CD4-positive, alpha-beta T cell (primary cell): ENCODE measurements at regions not wholly inside any gene's neighbourhood (a gene's known extent, or its start where the extent isn't known, plus 50 kb on each side); places are given as distances from the start of the nearest gene placed in this dataset.

Source experiments
- ATAC-seq: fragments of 200-7000 bp; cut with Tn5 transposase; one replicate; pipeline ENCODE4 v1.10.0; 2022; ENCODE audit warnings: mild to moderate bottlenecking; ENCODE audit not compliant: poor library complexity
- CTCF ChIA-PET: fragments of 350-600 bp; sonication (Branson Sonifier 250); formaldehyde crosslinking; loops from one replicate; lab custom pipeline; 2021; ENCODE audit warnings: antibody characterized with exemption, inconsistent platforms; lab: Charles Lee
- POLR2A ChIA-PET: fragments of 350-600 bp; sonication (Branson Sonifier 250); formaldehyde crosslinking; loops from one replicate; lab custom pipeline; 2021; ENCODE audit warnings: antibody characterized with exemption, inconsistent platforms; lab: Charles Lee
- DNase-seq, 14 experiments: peaks; one replicate each; pipeline ENCODE4 v3.0.0-alpha.2; 2013 to 2020; ENCODE audit warnings: mixed read lengths in 2 of 14
- H3K27ac ChIP-seq, 2 donors: one replicate each; pipeline versions ENCODE4 v1.5.1 to v1.7.0; 2013; ENCODE audit warnings: low read length in 2 of 2, low read depth in 1 of 2, mild to moderate bottlenecking in 1 of 2
- H3K27me3 ChIP-seq, 2 experiments: 1 replicate in 1 of 2; 2 replicates in 1 of 2; pipeline versions ENCODE4 v1.6.1 to v1.7.0; 2013; ENCODE audit warnings: low read length in 2 of 2, control low read depth in 1 of 2, mild to moderate bottlenecking in 1 of 2, moderate library complexity in 1 of 2; ENCODE audit not compliant: insufficient read depth in 2 of 2, control insufficient read depth in 1 of 2
- H3K36me3 ChIP-seq: one replicate; pipeline ENCODE4 v1.6.1; 2013; ENCODE audit warnings: low read length, control low read depth; ENCODE audit not compliant: insufficient read depth
- H3K4me1 ChIP-seq: one replicate; pipeline ENCODE4 v1.6.1; 2013; ENCODE audit warnings: low read length, control low read depth; ENCODE audit not compliant: insufficient read depth
- H3K4me3 ChIP-seq: one replicate; pipeline ENCODE4 v1.5.1; 2013; ENCODE audit warnings: mild to moderate bottlenecking, low read length, moderate library complexity
- H3K9me3 ChIP-seq, 2 experiments: 1 replicate in 1 of 2; 2 replicates in 1 of 2; pipeline versions ENCODE4 v1.6.1 to v1.7.0; 2013; ENCODE audit warnings: low read length in 2 of 2, mild to moderate bottlenecking in 2 of 2, control low read depth in 1 of 2, moderate library complexity in 1 of 2; ENCODE audit not compliant: control insufficient read depth in 1 of 2, insufficient read depth in 1 of 2
- H3K27ac Mint-ChIP-seq: one replicate; pipeline ENCODE4 v1.8.0; 2020; ENCODE audit warnings: mixed read lengths
- H3K27me3 Mint-ChIP-seq: one replicate; pipeline ENCODE4 v1.8.0; 2021; ENCODE audit warnings: mixed read lengths
- H3K36me3 Mint-ChIP-seq: one replicate; pipeline ENCODE4 v1.8.0; 2021; ENCODE audit warnings: low read depth, mixed read lengths
- H3K4me1 Mint-ChIP-seq: one replicate; pipeline ENCODE4 v1.8.0; 2021; ENCODE audit warnings: low read depth, mixed read lengths
- H3K4me3 Mint-ChIP-seq: one replicate; pipeline ENCODE4 v1.8.0; 2020; ENCODE audit warnings: mild to moderate bottlenecking, mixed read lengths
- H3K9me3 Mint-ChIP-seq: one replicate; pipeline ENCODE4 v1.8.0; 2020; ENCODE audit warnings: mixed read lengths
- intact Hi-C, 2 experiments: fragments of 100-400 bp; cut with DNase I in 1 of 2; cut with micrococcal nuclease in 1 of 2; formaldehyde crosslinking; loops; one replicate each; pipeline versions ENCODE4 v1.15.1 to v1.9.0; 2023 to 2025; cut with DNase I, micrococcal nuclease
- TF ChIP-seq, protein P1 (sequence below): fragments of 200-600 bp; IDR thresholded peaks from one replicate; pipeline ENCODE4 v1.8.0; 2022; ENCODE audit warnings: antibody characterized with exemption, mild to moderate bottlenecking

DNA sequence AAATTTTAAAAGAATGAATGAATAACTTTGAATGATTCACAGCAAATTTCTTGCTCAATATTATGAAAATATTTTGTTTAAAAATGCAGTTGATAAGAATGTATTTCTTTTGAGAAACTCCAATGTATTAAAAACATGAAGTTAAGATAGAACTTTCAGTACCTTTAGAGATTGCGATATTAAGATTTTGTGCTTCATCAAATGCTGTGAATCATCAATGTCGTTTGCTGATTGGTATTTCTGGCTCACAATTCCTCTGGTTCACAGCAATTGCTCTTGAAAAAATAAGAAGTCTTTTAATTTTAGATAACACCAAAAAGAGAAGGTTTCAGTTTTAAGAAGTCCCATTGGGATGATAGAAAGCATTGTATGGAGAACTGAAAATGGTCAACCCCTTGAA is 228.7 kb downstream of the IKZF2 start:
- ATAC-seq (no peak), DNase-seq (no peak)
- no peaks in the 10 kb centered on the region for H3K36me3 ChIP-seq
- no peak overlapping the region for H3K4me3 Mint-ChIP-seq
- H3K27me3 Mint-ChIP-seq, result no peaks in the 10 kb centered on the region
- H3K9me3 Mint-ChIP-seq, result peaks cover 4% of the 10 kb centered on the region
- H3K27ac Mint-ChIP-seq, result no peak overlapping the region
- no peak overlapping the region for H3K27ac ChIP-seq
- intact Hi-C loops, result no loop called here
- ChIA-PET CTCF (no interaction called here), POLR2A (no interaction called here)
- peaks cover 0 to 4% of the 10 kb centered on the region in 2 experiments for H3K9me3 ChIP-seq
- H3K4me1 ChIP-seq, result no peaks in the 10 kb centered on the region
- H3K36me3 Mint-ChIP-seq, result no peaks in the 10 kb centered on the region
- H3K4me3 ChIP-seq, result no peak overlapping the region
- H3K27me3 ChIP-seq, result no peaks in the 10 kb centered on the region
- TF ChIP-seq, protein P1, sequence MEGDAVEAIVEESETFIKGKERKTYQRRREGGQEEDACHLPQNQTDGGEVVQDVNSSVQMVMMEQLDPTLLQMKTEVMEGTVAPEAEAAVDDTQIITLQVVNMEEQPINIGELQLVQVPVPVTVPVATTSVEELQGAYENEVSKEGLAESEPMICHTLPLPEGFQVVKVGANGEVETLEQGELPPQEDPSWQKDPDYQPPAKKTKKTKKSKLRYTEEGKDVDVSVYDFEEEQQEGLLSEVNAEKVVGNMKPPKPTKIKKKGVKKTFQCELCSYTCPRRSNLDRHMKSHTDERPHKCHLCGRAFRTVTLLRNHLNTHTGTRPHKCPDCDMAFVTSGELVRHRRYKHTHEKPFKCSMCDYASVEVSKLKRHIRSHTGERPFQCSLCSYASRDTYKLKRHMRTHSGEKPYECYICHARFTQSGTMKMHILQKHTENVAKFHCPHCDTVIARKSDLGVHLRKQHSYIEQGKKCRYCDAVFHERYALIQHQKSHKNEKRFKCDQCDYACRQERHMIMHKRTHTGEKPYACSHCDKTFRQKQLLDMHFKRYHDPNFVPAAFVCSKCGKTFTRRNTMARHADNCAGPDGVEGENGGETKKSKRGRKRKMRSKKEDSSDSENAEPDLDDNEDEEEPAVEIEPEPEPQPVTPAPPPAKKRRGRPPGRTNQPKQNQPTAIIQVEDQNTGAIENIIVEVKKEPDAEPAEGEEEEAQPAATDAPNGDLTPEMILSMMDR, result no peak
- no peaks in the 10 kb centered on the region for H3K4me1 Mint-ChIP-seq

DNA sequence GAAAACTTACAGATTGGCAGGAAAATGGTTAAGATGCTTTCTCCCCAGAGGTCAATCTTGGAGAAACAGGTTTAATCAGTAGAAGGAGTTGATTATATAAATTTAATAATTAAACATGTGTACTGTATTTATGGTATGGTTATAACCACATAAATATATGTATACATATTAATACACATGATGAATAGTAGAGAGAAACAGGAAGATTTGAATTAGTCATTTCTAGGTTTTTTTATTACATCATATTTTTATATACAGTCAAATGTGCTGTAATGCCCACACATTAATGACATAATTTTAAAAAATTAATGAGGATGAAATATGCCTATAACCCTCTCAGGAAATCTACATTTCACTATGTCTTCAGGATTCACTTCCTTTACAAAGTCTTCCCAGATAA is 229.7 kb downstream of the IKZF2 start:
- CTCF ChIA-PET, result no interaction called here

GRCh38 chr2:212921061-212921460 is 230.4 kb downstream of the IKZF2 start:
- no peaks in the 10 kb centered on the region for H3K27me3 ChIP-seq
- no peaks in the 10 kb centered on the region for H3K4me1 ChIP-seq
- Mint-ChIP-seq H3K4me3 (no peak overlapping the region), H3K9me3 (peaks cover 4% of the 10 kb centered on the region), H3K27me3 (no peaks in the 10 kb centered on the region), H3K4me1 (no peaks in the 10 kb centered on the region), H3K36me3 (no peaks in the 10 kb centered on the region), H3K27ac (no peak overlapping the region)
- H3K27ac ChIP-seq, result no peak overlapping the region
- H3K4me3 ChIP-seq, result no peak overlapping the region
- intact Hi-C loops, result no loop called here
- H3K36me3 ChIP-seq, result no peaks in the 10 kb centered on the region
- TF ChIP-seq, protein P1, result no peak
- ATAC-seq (no peak), DNase-seq (no peak)
- H3K9me3 ChIP-seq, result no peaks in the 10 kb centered on the region
- ChIA-PET CTCF (no interaction called here), POLR2A (no interaction called here)

More for the DNA sequence above, 229.7 kb downstream of the IKZF2 start:
- Mint-ChIP-seq H3K36me3 (no peaks in the 10 kb centered on the region), H3K4me1 (no peaks in the 10 kb centered on the region), H3K4me3 (no peak overlapping the region), H3K9me3 (peaks cover 4% of the 10 kb centered on the region), H3K27ac (no peak overlapping the region), H3K27me3 (no peaks in the 10 kb centered on the region)
- intact Hi-C loops, result no loop called here
- no peak overlapping the region for H3K4me3 ChIP-seq
- H3K4me1 ChIP-seq, result no peaks in the 10 kb centered on the region
- no peaks in the 10 kb centered on the region for H3K27me3 ChIP-seq
- no peak for DNase-seq
- H3K36me3 ChIP-seq, result no peaks in the 10 kb centered on the region
- no peaks in the 10 kb centered on the region for H3K9me3 ChIP-seq
- ATAC-seq, result no peak
- POLR2A ChIA-PET, result no interaction called here
- no peak overlapping the region for H3K27ac ChIP-seq
- TF ChIP-seq, protein P1, result no peak
